ENCODE measurements at regions not wholly inside any gene's neighbourhood (a gene's known extent, or its start where the extent isn't known, plus 50 kb on each side); places are given as distances from the start of the nearest gene placed in this dataset. TPM values are rescaled to one million over a fixed set of nuclear protein-coding genes. Genes with fewer than 3 reads are reported as not detected.

DNA sequence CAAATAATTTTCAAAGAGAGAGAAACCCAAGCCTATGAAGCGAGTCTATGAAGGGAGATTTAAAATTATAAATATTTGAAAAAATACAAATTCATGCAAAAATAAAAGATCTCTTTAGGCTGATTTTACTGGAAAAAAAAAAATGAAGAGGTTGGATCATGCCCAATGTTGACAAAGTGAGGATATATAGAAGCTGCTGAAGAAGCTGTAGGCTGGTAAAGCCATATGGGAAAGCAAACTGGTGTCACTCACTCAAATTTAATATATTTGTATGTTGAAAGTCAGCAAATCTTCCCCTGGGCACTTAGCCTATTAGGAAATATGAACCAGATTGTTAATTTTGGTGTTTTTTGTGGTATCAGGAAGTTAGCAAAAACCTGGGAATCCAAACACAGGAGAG is 61.8 kb upstream of the BCHE start:
- TF ChIP-seq, protein P1, sequence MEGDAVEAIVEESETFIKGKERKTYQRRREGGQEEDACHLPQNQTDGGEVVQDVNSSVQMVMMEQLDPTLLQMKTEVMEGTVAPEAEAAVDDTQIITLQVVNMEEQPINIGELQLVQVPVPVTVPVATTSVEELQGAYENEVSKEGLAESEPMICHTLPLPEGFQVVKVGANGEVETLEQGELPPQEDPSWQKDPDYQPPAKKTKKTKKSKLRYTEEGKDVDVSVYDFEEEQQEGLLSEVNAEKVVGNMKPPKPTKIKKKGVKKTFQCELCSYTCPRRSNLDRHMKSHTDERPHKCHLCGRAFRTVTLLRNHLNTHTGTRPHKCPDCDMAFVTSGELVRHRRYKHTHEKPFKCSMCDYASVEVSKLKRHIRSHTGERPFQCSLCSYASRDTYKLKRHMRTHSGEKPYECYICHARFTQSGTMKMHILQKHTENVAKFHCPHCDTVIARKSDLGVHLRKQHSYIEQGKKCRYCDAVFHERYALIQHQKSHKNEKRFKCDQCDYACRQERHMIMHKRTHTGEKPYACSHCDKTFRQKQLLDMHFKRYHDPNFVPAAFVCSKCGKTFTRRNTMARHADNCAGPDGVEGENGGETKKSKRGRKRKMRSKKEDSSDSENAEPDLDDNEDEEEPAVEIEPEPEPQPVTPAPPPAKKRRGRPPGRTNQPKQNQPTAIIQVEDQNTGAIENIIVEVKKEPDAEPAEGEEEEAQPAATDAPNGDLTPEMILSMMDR (IDR thresholded peaks at IDR 0.05; ENCODE audit: insufficient read depth, low read depth, low read length): no peak
- no peak overlapping the region for H3K4me3 ChIP-seq (ENCODE audit: low read depth, low read length)
- DNase-seq (ENCODE audit: low read depth): no peak

DNA sequence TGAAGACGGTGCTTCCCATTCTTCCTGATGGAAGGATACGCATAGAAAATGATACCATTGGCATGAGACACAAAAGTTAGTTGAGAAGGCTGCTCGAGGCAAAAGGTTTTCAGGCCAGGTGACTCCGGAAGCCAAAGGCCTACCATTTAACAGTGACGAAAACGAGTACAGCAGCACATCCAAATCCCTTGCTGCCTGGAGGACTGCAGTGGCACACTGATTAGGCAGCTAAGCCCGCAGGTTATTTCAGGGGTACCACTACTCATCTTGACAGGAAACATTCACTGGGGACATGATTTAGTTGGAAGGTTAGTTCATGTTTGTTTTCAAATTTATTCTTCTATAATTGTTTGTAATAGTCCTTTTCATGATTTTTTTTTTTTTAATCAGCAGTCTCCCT is 59.9 kb upstream of the BCHE start:
- TF ChIP-seq, protein P1 (IDR thresholded peaks at IDR 0.05; ENCODE audit: insufficient read depth, low read depth, low read length): no peak
- no peak overlapping the region for H3K4me3 ChIP-seq (ENCODE audit: low read depth, low read length)
- no peak for DNase-seq (ENCODE audit: low read depth)

DNA sequence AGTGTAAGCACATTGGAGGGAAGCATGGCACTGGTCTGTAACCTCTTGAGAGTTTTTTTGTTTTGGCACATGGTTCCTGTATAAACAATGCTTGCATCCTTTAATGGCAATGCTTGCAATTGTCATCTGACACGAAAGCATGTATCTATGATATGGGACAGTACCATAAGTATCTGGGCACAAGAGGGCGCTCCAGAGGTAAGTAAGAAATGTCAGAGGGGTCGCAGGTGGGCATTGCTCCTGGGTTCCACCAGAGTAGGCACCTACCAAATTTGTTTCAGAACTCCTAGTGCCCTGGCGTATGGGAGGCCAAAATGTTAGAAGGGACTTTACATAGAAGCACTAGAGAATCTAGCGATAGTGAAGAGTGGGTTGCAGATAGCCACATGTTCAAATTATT is 58.7 kb upstream of the BCHE start:
- TF ChIP-seq, protein P1 (IDR thresholded peaks at IDR 0.05; ENCODE audit: insufficient read depth, low read depth, low read length): peak; percentile 12
- no peak for DNase-seq (ENCODE audit: low read depth)
- H3K4me3 ChIP-seq (ENCODE audit: low read depth, low read length): no peak overlapping the region

DNA sequence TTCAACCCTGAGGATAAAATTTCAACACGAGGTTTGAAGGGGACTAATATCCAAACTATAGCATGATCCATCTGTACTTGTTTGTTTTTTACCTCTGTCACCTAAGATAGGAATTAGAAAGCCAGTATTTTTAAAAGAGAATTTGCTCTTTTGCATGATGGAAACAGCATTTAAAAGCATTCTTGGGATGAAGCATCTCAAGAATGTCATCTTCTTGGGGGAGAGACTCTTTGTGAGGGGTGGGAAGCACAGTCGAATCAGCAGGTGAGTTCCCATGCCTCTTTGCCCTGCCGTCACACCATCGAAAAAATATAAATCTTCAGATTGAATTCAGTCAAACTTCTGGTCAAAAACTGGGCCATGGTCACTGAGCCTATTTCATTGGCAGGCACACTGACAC is 55.3 kb upstream of the BCHE start:
- TF ChIP-seq, protein P1 (IDR thresholded peaks at IDR 0.05; ENCODE audit: insufficient read depth, low read depth, low read length): no peak
- no peak overlapping the region for H3K4me3 ChIP-seq (ENCODE audit: low read depth, low read length)
- DNase-seq (ENCODE audit: low read depth): no peak

Small RNA genes in the stretch of these regions (small RNA-seq; reads per million reads assigned to genes)
- gene AC069439.1 (not detected), gene AC072046.1 (not detected), gene AC072046.2 (not detected), gene MTND4LP10 (not detected), gene RN7SKP298 (not detected)

Data from fibroblast of villous mesenchyme (primary cell).